H1 (cell line): ENCODE measurements at regions not wholly inside any gene's neighbourhood (a gene's known extent, or its start where the extent isn't known, plus 50 kb on each side); places are given as distances from the start of the nearest gene placed in this dataset.

Experiments used
- CTCF ChIA-PET: fragments of 300-600 bp; sonication (Branson Sonifier 250); formaldehyde crosslinking; loops from one replicate; lab custom pipeline; 2021; ENCODE audit not compliant: partially characterized antibody; lab: Charles Lee
- POLR2A ChIA-PET: fragments of 300-600 bp; sonication (Branson Sonifier 250); formaldehyde crosslinking; loops from one replicate; lab custom pipeline; 2021; ENCODE audit warnings: inconsistent platforms; ENCODE audit not compliant: partially characterized antibody; lab: Charles Lee
- DNase-seq, 2 experiments: peaks; one replicate each; pipeline versions ENCODE4 v3.0.0 to v3.0.0-alpha.2; 2010 to 2022; ENCODE audit warnings: low spot score in 2 of 2, low read depth in 1 of 2, mixed read lengths in 1 of 2
- FAIRE-seq: peaks from 2 replicates; lab custom pipeline; 2011; peaks lifted over from hg19 to GRCh38; lab: Jason Lieb, UNC
- H2AFZ ChIP-seq: 2 replicates; pipeline ENCODE4 v1.8.1; 2012; ENCODE audit warnings: low read length, inconsistent platforms
- H2AK5ac ChIP-seq: 2 replicates; pipeline ENCODE4 v1.6.1; 2013; ENCODE audit warnings: low read depth, low read length
- H2BK120ac ChIP-seq: replicated peaks from 2 replicates; pipeline ENCODE3; 2013; ENCODE audit warnings: low read depth, low read length, inconsistent platforms
- H2BK12ac ChIP-seq: 2 replicates; pipeline ENCODE4 v1.6.1; 2013; ENCODE audit warnings: low read depth, low read length
- H2BK15ac ChIP-seq: 2 replicates; pipeline ENCODE4 v1.6.1; 2013; ENCODE audit warnings: low read length
- H2BK20ac ChIP-seq: 2 replicates; pipeline ENCODE4 v1.6.1; 2013; ENCODE audit warnings: low read length
- H2BK5ac ChIP-seq: 2 replicates; pipeline ENCODE4 v1.6.1; 2013; ENCODE audit warnings: low read depth, low read length
- H3K14ac ChIP-seq: 2 replicates; pipeline ENCODE4 v1.6.1; 2013; ENCODE audit warnings: inconsistent platforms; ENCODE audit not compliant: insufficient read length
- H3K18ac ChIP-seq: 2 replicates; pipeline ENCODE4 v1.6.1; 2013; ENCODE audit warnings: low read length; ENCODE audit errors: extremely low read depth
- H3K23ac ChIP-seq: 2 replicates; pipeline ENCODE4 v1.6.1; 2013; ENCODE audit warnings: inconsistent platforms; ENCODE audit not compliant: insufficient read length
- H3K23me2 ChIP-seq: 2 replicates; pipeline ENCODE4 v1.6.1; 2013; ENCODE audit warnings: low read depth, low read length
- H3K27ac ChIP-seq: 2 replicates; pipeline ENCODE4 v1.6.1; 2011; ENCODE audit warnings: low read depth, low read length, inconsistent platforms
- H3K27me3 ChIP-seq, 4 experiments: replicated peaks in 1 of 4; 1 replicate in 1 of 4; 2 replicates in 3 of 4; pipeline versions ENCODE4 v1.6.1 to v1.8.1; 2011 to 2013; ENCODE audit warnings: low read length in 3 of 4, mild to moderate bottlenecking in 3 of 4, inconsistent platforms in 2 of 4, mixed read lengths in 2 of 4, moderate library complexity in 1 of 4; ENCODE audit not compliant: control insufficient read depth in 3 of 4, insufficient read depth in 3 of 4; ENCODE audit errors: extremely low read depth in 1 of 4
- H3K36me3 ChIP-seq, 4 experiments: 2 replicates each; pipeline versions ENCODE4 v1.6.1 to v1.8.1; 2011 to 2013; ENCODE audit warnings: mild to moderate bottlenecking in 4 of 4, low read length in 3 of 4, moderate library complexity in 2 of 4, control low read depth in 1 of 4, inconsistent platforms in 1 of 4; ENCODE audit not compliant: insufficient read depth in 4 of 4, control insufficient read depth in 2 of 4
- H3K4ac ChIP-seq: replicated peaks from 2 replicates; pipeline ENCODE3; 2013; ENCODE audit warnings: low read length, low read depth, mixed read lengths, inconsistent platforms; ENCODE audit not compliant: insufficient read length
- H3K4me1 ChIP-seq, 4 experiments: replicated peaks in 1 of 4; 1 replicate in 1 of 4; 2 replicates in 3 of 4; pipeline versions ENCODE4 v1.6.1 to v1.8.1; 2011 to 2013; ENCODE audit warnings: low read length in 3 of 4, inconsistent platforms in 2 of 4, mixed read lengths in 1 of 4; ENCODE audit not compliant: insufficient read depth in 4 of 4, control insufficient read depth in 3 of 4
- H3K4me2 ChIP-seq, 2 experiments: 2 replicates each; pipeline versions ENCODE4 v1.6.1 to v1.8.1; 2011 to 2013; ENCODE audit warnings: low read depth in 2 of 2, low read length in 2 of 2, control low read depth in 1 of 2, inconsistent platforms in 1 of 2, mild to moderate bottlenecking in 1 of 2; ENCODE audit not compliant: insufficient read depth in 1 of 2
- H3K4me3 ChIP-seq, 4 experiments: fragments of 200-600, 300-600 bp in 1 of 4; sonication (generic), shearing (Covaris generic), sonication (Bioruptor Twin) in 1 of 4; 2 replicates each; pipeline versions ENCODE4 v1.5.1 to v1.8.1; 2011 to 2016; ENCODE audit warnings: low read length in 4 of 4, low read depth in 3 of 4, control low read depth in 2 of 4, inconsistent platforms in 2 of 4, mild to moderate bottlenecking in 2 of 4, mixed read lengths in 1 of 4, moderate library complexity in 1 of 4; ENCODE audit not compliant: insufficient read depth in 2 of 4; ENCODE audit errors: extremely low read depth in 1 of 4
- H3K56ac ChIP-seq: replicated peaks from 2 replicates; pipeline ENCODE3; 2013; ENCODE audit warnings: low read depth, mild to moderate bottlenecking, mixed read lengths, low read length, inconsistent platforms; ENCODE audit not compliant: insufficient read length
- H3K79me1 ChIP-seq: 2 replicates; pipeline ENCODE4 v1.6.1; 2013; ENCODE audit warnings: low read depth, low read length, control low read depth
- H3K79me2 ChIP-seq, 2 experiments: 2 replicates each; pipeline versions ENCODE4 v1.6.1 to v1.8.1; 2012 to 2013; ENCODE audit warnings: low read length in 2 of 2, mild to moderate bottlenecking in 2 of 2, inconsistent platforms in 1 of 2; ENCODE audit not compliant: insufficient read depth in 2 of 2, control insufficient read depth in 1 of 2
- H3K9ac ChIP-seq, 4 experiments: replicated peaks in 1 of 4; 1 replicate in 1 of 4; 2 replicates in 3 of 4; pipeline versions ENCODE4 v1.6.1 to v1.8.1; 2011 to 2013; ENCODE audit warnings: low read depth in 3 of 4, low read length in 3 of 4, control low read depth in 2 of 4, mild to moderate bottlenecking in 2 of 4, moderate library complexity in 2 of 4, inconsistent platforms in 1 of 4; ENCODE audit errors: extremely low read depth in 1 of 4
- H3K9me3 ChIP-seq, 2 experiments: 2 replicates each; pipeline versions ENCODE4 v1.6.1 to v1.8.1; 2012 to 2013; ENCODE audit warnings: mild to moderate bottlenecking in 2 of 2, moderate library complexity in 2 of 2, control low read depth in 1 of 2, inconsistent platforms in 1 of 2, low read depth in 1 of 2, low read length in 1 of 2, mixed read lengths in 1 of 2; ENCODE audit not compliant: insufficient read depth in 2 of 2
- H4K20me1 ChIP-seq, 2 experiments: replicated peaks in 1 of 2; 2 replicates each; pipeline versions ENCODE3 to v1.8.1; 2011 to 2013; ENCODE audit warnings: inconsistent platforms in 2 of 2, low read length in 2 of 2, mild to moderate bottlenecking in 1 of 2; ENCODE audit not compliant: insufficient read depth in 2 of 2, control insufficient read depth in 1 of 2
- H4K5ac ChIP-seq: 2 replicates; pipeline ENCODE4 v1.6.1; 2013; ENCODE audit warnings: low read length, low read depth, mixed read lengths, inconsistent platforms; ENCODE audit not compliant: insufficient read length
- H4K8ac ChIP-seq: 2 replicates; pipeline ENCODE4 v1.8.0; 2013; ENCODE audit warnings: mild to moderate bottlenecking, moderate library complexity, low read length, inconsistent platforms; ENCODE audit not compliant: insufficient read depth; ENCODE audit errors: extremely low read depth
- H4K91ac ChIP-seq: replicated peaks from 2 replicates; pipeline ENCODE3; 2013; ENCODE audit warnings: low read length, mixed read lengths, inconsistent platforms; ENCODE audit not compliant: insufficient read length
- BCL11A ChIP-seq, 2 experiments: IDR thresholded peaks; one replicate each; pipeline ENCODE4 v1.6.1; 2011; ENCODE audit warnings: low read depth in 2 of 2, low read length in 2 of 2, mild to moderate bottlenecking in 2 of 2
- GABPA ChIP-seq: IDR thresholded peaks from 2 replicates; pipeline ENCODE4 v1.6.1; 2011; ENCODE audit warnings: mild to moderate bottlenecking, low read length, moderate library complexity, borderline replicate concordance; ENCODE audit not compliant: insufficient read depth
- PHF8 ChIP-seq: fragments of 200-600 bp; sonication (generic); conservative IDR thresholded peaks from 2 replicates; pipeline ENCODE4 v1.7.1; 2012; ENCODE audit warnings: low read depth, mild to moderate bottlenecking, inconsistent platforms, low read length, moderate library complexity
- SIN3A ChIP-seq, 2 experiments: IDR thresholded peaks in 1 of 2; conservative IDR thresholded peaks in 1 of 2; 2 replicates each; pipeline ENCODE4 v1.6.1; 2011 to 2012; ENCODE audit warnings: low read length in 2 of 2, improper control_type of control experiment in 1 of 2, low read depth in 1 of 2, mild to moderate bottlenecking in 1 of 2
- SIRT6 ChIP-seq: IDR thresholded peaks from one replicate; pipeline ENCODE4 v1.7.1; 2012; ENCODE audit warnings: low read length, inconsistent platforms
- TAF7 ChIP-seq: optimal IDR thresholded peaks from 2 replicates; pipeline ENCODE3; 2011; ENCODE audit warnings: low read depth, mild to moderate bottlenecking, inconsistent platforms, low read length, moderate library complexity, borderline replicate concordance
- USF2 ChIP-seq: IDR thresholded peaks from 2 replicates; pipeline ENCODE4 v1.6.1; 2011; ENCODE audit warnings: low read length, improper control_type of control experiment
- WGBS, 2 experiments: shearing (Covaris generic) in 1 of 2; methylation state at CpG; one replicate each; pipeline versions ENCODE4 v1.1.6 to v1.1.7; 2013 to 2015; ENCODE audit warnings: low lambda C conversion rate in 2 of 2, mixed read lengths in 2 of 2, inconsistent platforms in 1 of 2, low coverage in 1 of 2, missing lambda C conversion rate in 1 of 2; ENCODE audit not compliant: insufficient replicate concordance in 2 of 2, insufficient coverage in 1 of 2, insufficient read length in 1 of 2; ENCODE audit errors: extremely low coverage in 1 of 2, missing lambda C conversion rate in 1 of 2; 5-methylcytosine and 5-hydroxymethylcytosine counted together

GRCh38 chr12:92485351-92486348, 217.1 kb upstream of the PLEKHG7 start:
- 89% methylated on average over 6 of the region's 6 CpGs; no CpG with 5 or more reads in 1 of the 2 experiments for WGBS, 2 experiments
- Histone ChIP-seq H3K27me3 (no peaks in the 10 kb centered on the region), H2BK12ac (no peak overlapping the region), H3K4ac (no peak overlapping the region), H4K91ac (no peak overlapping the region), H3K23me2 (no peaks in the 10 kb centered on the region), H2BK15ac (no peak overlapping the region)
- POLR2A ChIA-PET, result interaction anchor here (0.7 kb wide), 1 partner anchor 401 kb away, joined by 3 read pairs; no protein-coding TSS in a partner anchor
- TF ChIP-seq SIRT6 (no peak), PHF8 (no peak), GABPA (no peak), BCL11A (IDR thresholded peaks at IDR 0.05; ENCODE audit: low read depth in 2 of 2, low read length in 2 of 2) (no peak), USF2 (no peak), SIN3A (conservative IDR thresholded peaks at IDR 0.05 in 1 of 2, IDR thresholded peaks at IDR 0.05 in 1 of 2; ENCODE audit: low read depth in 1 of 2, low read length in 2 of 2) (no peak), TAF7 (no peak)
- TF ChIP-seq, all 59 proteins: peak for 0
- Histone ChIP-seq H3K18ac (no peak overlapping the region), H3K23ac (no peak overlapping the region), H3K4me1 (no peaks in the 10 kb centered on the region), H3K27ac (no peak overlapping the region), H3K4me2 (no peak overlapping the region), H3K14ac (no peak overlapping the region), H3K79me2 (no peaks in the 10 kb centered on the region), H3K9me3 (no peaks in the 10 kb centered on the region), H2BK5ac (no peak overlapping the region), H4K5ac (no peak overlapping the region), H2BK120ac (no peak overlapping the region), H3K56ac (no peak overlapping the region), H4K8ac (no peak overlapping the region), H2AK5ac (no peak overlapping the region), H3K79me1 (no peaks in the 10 kb centered on the region), H2BK20ac (no peak overlapping the region), H3K9ac (no peak overlapping the region), H3K36me3 (no peaks in the 10 kb centered on the region), H4K20me1 (no peaks in the 10 kb centered on the region), H3K4me3 (no peak overlapping the region), H2AFZ (no peak overlapping the region)
- FAIRE-seq (no peak), DNase-seq (no peak)
- CTCF ChIA-PET, result interaction anchor here (0.6 to 0.8 kb wide), 3 partner anchors 27 to 303 kb away, joined by 3 read pairs; no protein-coding TSS in a partner anchor
